T-cell (primary cell): ENCODE measurements at regions not wholly inside any gene's neighbourhood (a gene's known extent, or its start where the extent isn't known, plus 50 kb on each side); places are given as distances from the start of the nearest gene placed in this dataset.

ENCODE experiments used
- ATAC-seq, 4 experiments: fragments of 200-7000 bp in 3 of 4; fragments of 150-1000 bp in 1 of 4; cut with Tn5 transposase; replicated peaks in 1 of 4; 1 replicate in 3 of 4; 2 replicates in 1 of 4; pipeline ENCODE4 v1.10.0; 2021; ENCODE audit warnings: moderate library complexity in 3 of 4, mild to moderate bottlenecking in 2 of 4, moderate number of reproducible peaks in 1 of 4
- CTCF ChIA-PET, 2 donors: fragments of 300-600 bp; sonication (Branson Sonifier 250); formaldehyde crosslinking; loops; one replicate each; lab custom pipeline; 2022; ENCODE audit warnings: antibody characterized with exemption in 2 of 2; lab: Charles Lee
- POLR2A ChIA-PET, 2 donors: fragments of 300-600 bp; sonication (Branson Sonifier 250); formaldehyde crosslinking; loops; one replicate each; lab custom pipeline; 2022; ENCODE audit warnings: antibody characterized with exemption in 2 of 2; lab: Charles Lee
- DNase-seq, 35 experiments: peaks; one replicate each; pipeline versions ENCODE4 v3.0.0 to v3.0.0-alpha.2; 2013 to 2023
- H3K27ac ChIP-seq: one replicate; pipeline ENCODE4 v1.5.1; 2013; ENCODE audit warnings: low read length
- H3K27me3 ChIP-seq, 2 experiments: replicated peaks in 1 of 2; 1 replicate in 1 of 2; 2 replicates in 1 of 2; pipeline versions ENCODE4 v1.6.1 to v1.7.0; 2013; ENCODE audit warnings: low read length in 1 of 2, mixed read lengths in 1 of 2; ENCODE audit not compliant: control insufficient read depth in 2 of 2, insufficient read depth in 2 of 2; ENCODE audit errors: extremely low read depth in 1 of 2
- H3K36me3 ChIP-seq, 2 donors: 1 replicate in 1 of 2; 2 replicates in 1 of 2; pipeline versions ENCODE4 v1.6.1 to v1.7.0; 2013; ENCODE audit warnings: low read length in 1 of 2; ENCODE audit not compliant: control insufficient read depth in 2 of 2, insufficient read depth in 1 of 2; ENCODE audit errors: extremely low read depth in 1 of 2
- H3K4me1 ChIP-seq, 2 experiments: 1 replicate in 1 of 2; 2 replicates in 1 of 2; pipeline versions ENCODE4 v1.6.1 to v1.7.0; 2013; ENCODE audit warnings: low read length in 2 of 2, mixed read lengths in 1 of 2; ENCODE audit not compliant: insufficient read depth in 2 of 2, control insufficient read depth in 1 of 2; ENCODE audit errors: extremely low read depth in 1 of 2
- H3K4me3 ChIP-seq, 2 donors: 1 replicate in 1 of 2; 2 replicates in 1 of 2; pipeline versions ENCODE4 v1.5.1 to v1.7.0; 2013; ENCODE audit warnings: mild to moderate bottlenecking in 2 of 2, low read length in 1 of 2, moderate library complexity in 1 of 2; ENCODE audit not compliant: control insufficient read depth in 1 of 2; ENCODE audit errors: extremely low read depth in 1 of 2
- H3K9me3 ChIP-seq: 2 replicates; pipeline ENCODE4 v1.7.0; 2013
- H3K27ac Mint-ChIP-seq, 2 donors: one replicate each; pipeline ENCODE4 v1.8.0; 2020 to 2021; ENCODE audit warnings: mild to moderate bottlenecking in 2 of 2, mixed read lengths in 2 of 2
- H3K27me3 Mint-ChIP-seq, 2 donors: one replicate each; pipeline ENCODE4 v1.8.0; 2021 to 2022; ENCODE audit warnings: mixed read lengths in 2 of 2
- H3K36me3 Mint-ChIP-seq: one replicate; pipeline ENCODE4 v1.8.0; 2021; ENCODE audit warnings: mixed read lengths
- H3K4me1 Mint-ChIP-seq, 3 donors: one replicate each; pipeline ENCODE4 v1.8.0; 2020 to 2022; ENCODE audit warnings: mixed read lengths in 3 of 3, mild to moderate bottlenecking in 1 of 3
- H3K4me3 Mint-ChIP-seq, 3 donors: one replicate each; pipeline ENCODE4 v1.8.0; 2020 to 2022; ENCODE audit warnings: mild to moderate bottlenecking in 3 of 3, mixed read lengths in 3 of 3, moderate library complexity in 3 of 3
- H3K9me3 Mint-ChIP-seq, 3 donors: one replicate each; pipeline ENCODE4 v1.8.0; 2020 to 2022; ENCODE audit warnings: mixed read lengths in 3 of 3
- WGBS: methylation state at CpG from one replicate; pipeline ENCODE4 v1.1.5; 2013; ENCODE audit warnings: missing lambda C conversion rate; ENCODE audit not compliant: insufficient coverage; 5-methylcytosine and 5-hydroxymethylcytosine counted together

DNA sequence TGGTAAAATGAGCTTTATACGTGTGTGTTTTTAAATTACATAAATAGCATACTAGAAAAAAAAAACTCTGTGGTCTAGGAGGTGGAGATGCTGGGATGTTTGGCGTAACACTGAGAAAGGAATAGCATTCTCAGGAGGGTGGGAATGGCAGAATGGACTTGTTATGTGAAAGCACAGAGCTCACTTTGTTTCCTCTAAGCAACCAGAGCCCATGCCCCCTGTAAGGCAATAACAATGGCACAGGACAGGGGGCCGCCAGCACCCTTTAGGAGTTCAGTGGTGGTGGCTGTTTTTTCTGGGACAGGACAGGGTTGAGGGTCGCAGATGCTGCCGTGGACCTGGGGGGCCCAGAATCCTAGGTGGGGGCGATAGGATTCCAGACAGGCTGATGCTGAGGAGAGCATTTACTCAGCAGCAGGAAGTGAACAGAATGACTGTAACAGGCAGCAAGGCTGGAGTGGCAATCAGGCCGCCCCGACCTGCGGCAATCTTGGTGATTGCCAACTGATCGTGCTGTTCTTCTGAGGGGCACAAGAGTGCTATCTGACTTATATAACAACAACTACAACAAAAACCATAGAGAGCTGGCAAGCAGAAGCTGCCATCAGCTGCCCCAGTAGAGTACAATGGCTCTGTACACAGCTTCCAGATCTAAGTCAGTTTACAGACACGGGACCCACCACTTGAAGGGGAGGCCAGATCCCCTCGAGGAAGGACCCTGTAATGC lies 160.4 kb downstream of the UACA start:
- WGBS: 84% methylated on average over 7 of the region's 12 CpGs

DNA sequence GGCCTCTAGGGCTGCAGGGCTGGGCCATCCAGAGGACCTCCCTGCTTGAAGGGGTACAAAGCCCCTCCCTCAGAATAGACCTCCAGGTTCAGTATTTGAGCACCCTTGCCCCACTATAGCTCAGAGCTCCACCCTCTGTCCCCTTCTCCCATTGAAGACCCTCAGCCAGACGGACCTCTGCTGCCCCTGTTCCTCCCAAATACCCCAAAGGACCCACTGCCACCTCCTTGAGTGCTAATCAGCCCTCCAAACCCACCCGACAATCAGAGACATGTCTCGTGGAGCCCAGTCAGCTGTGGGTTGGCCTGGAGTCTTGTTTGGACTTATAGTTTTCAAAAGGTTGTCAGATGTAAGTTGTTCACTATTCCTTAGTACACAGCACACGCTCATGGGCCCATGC lies 161.1 kb downstream of the UACA start:
- Histone ChIP-seq H3K27ac (no peak overlapping the region), H3K4me3 (no peak overlapping the region), H3K36me3 (no peaks in the 10 kb centered on the region), H3K9me3 (no peaks in the 10 kb centered on the region), H3K4me1 (no peaks in the 10 kb centered on the region), H3K27me3 (peaks cover 0 to 13% of the 10 kb centered on the region in 2 experiments)
- H3K4me1 Mint-ChIP-seq: no peaks in the 10 kb centered on the region
- peaks cover 4 to 8% of the 10 kb centered on the region in 2 donors for H3K27me3 Mint-ChIP-seq
- 40% methylated on average over 1 of the region's 4 CpGs for WGBS
- ChIA-PET POLR2A (no interaction called here), CTCF (no interaction called here)
- H3K36me3 Mint-ChIP-seq: no peaks in the 10 kb centered on the region
- no peak overlapping the region for H3K4me3 Mint-ChIP-seq
- H3K27ac Mint-ChIP-seq: no peak overlapping the region
- DNase-seq: no peak
- no peak for ATAC-seq
- H3K9me3 Mint-ChIP-seq: peaks cover 0 to 9% (median 5%) of the 10 kb centered on the region in 3 donors

More for the DNA sequence above, 160.4 kb downstream of the UACA start:
- H3K4me3 Mint-ChIP-seq: no peak overlapping the region
- H3K36me3 Mint-ChIP-seq: no peaks in the 10 kb centered on the region
- ATAC-seq (no peak), DNase-seq (no peak)
- H3K27me3 Mint-ChIP-seq: peaks cover 4 to 8% of the 10 kb centered on the region in 2 donors
- CTCF ChIA-PET: no interaction called here
- no peak overlapping the region for H3K27ac Mint-ChIP-seq
- Histone ChIP-seq H3K4me1 (no peaks in the 10 kb centered on the region), H3K4me3 (no peak overlapping the region), H3K9me3 (no peaks in the 10 kb centered on the region), H3K27ac (no peak overlapping the region), H3K27me3 (peaks cover 0 to 13% of the 10 kb centered on the region in 2 experiments), H3K36me3 (no peaks in the 10 kb centered on the region)
- POLR2A ChIA-PET: no interaction called here
- H3K9me3 Mint-ChIP-seq: peaks cover 0 to 9% (median 5%) of the 10 kb centered on the region in 3 donors
- H3K4me1 Mint-ChIP-seq: no peaks in the 10 kb centered on the region

DNA sequence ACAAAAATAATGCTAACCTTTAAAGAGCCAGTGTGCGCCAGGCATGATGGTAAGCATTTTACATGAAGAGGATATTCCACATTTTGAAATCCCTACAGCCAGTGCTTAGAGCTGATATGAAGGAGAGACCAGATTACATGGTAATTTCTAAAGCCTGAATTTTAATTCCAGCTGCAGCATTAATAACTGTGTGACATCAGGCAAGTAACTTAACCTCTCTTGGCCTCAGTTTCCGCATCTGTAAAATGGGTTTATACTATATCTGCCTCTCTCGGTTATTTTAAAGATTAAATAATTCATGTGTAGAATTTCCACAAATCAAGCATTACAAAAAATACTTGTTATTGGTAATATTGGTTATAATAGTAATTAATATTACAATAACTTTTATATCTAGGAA lies 165.4 kb downstream of the UACA start:
- DNase-seq (no peak), ATAC-seq (no peak)
- Histone ChIP-seq H3K4me3 (no peak overlapping the region), H3K36me3 (no peaks in the 10 kb centered on the region), H3K4me1 (no peaks in the 10 kb centered on the region), H3K27ac (no peak overlapping the region), H3K27me3 (peaks cover 0 to 3% of the 10 kb centered on the region in 2 experiments), H3K9me3 (no peaks in the 10 kb centered on the region)
- no peaks in the 10 kb centered on the region for H3K4me1 Mint-ChIP-seq
- no peak overlapping the region for H3K4me3 Mint-ChIP-seq
- H3K9me3 Mint-ChIP-seq: peaks cover 12 to 25% (median 19%) of the 10 kb centered on the region in 3 donors
- POLR2A ChIA-PET: no interaction called here
- H3K36me3 Mint-ChIP-seq: peaks cover 4% of the 10 kb centered on the region
- no peak overlapping the region for H3K27ac Mint-ChIP-seq
- peaks cover 4 to 9% of the 10 kb centered on the region in 2 donors for H3K27me3 Mint-ChIP-seq
- no CpG with 5 or more reads among the region's 3 CpGs for WGBS
- CTCF ChIA-PET: no interaction called here

DNA sequence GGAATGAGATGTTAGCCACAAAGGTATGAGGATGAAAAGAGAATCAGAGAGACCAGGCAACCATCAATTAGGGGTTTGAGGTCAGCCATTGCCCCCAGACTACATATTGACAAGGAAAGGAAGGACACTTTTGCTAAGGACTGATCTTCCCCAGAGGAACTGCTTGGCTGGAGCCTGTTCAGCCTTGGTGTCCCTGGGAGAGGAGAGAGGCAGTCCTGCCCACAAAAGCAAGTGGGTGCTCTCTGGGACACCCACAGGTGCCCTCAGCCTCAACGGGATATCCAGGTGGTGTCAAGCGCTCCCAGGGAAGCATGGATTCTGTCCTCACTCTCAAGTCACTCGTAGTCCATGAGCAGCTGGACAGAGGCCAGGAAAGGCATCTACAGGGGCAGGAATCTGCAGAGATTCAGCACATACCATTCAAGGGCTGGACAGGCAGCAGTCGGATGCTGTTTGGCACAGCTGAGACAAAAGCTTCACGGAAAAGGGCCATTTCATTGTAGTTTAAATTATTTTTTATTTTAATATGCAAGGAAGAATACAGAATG lies 166.2 kb downstream of the UACA start:
- Histone ChIP-seq H3K27me3 (peaks cover 0 to 3% of the 10 kb centered on the region in 2 experiments), H3K36me3 (no peaks in the 10 kb centered on the region), H3K9me3 (no peaks in the 10 kb centered on the region), H3K4me1 (no peaks in the 10 kb centered on the region), H3K4me3 (no peak overlapping the region), H3K27ac (no peak overlapping the region)
- 89% methylated on average over 5 of the region's 5 CpGs for WGBS
- peaks cover 4% of the 10 kb centered on the region for H3K36me3 Mint-ChIP-seq
- H3K4me1 Mint-ChIP-seq: no peaks in the 10 kb centered on the region
- CTCF ChIA-PET: no interaction called here
- peaks cover 14 to 25% (median 19%) of the 10 kb centered on the region in 3 donors for H3K9me3 Mint-ChIP-seq
- ATAC-seq (no peak), DNase-seq (no peak)
- no peak overlapping the region for H3K4me3 Mint-ChIP-seq
- H3K27ac Mint-ChIP-seq: no peak overlapping the region
- peaks cover 4 to 9% of the 10 kb centered on the region in 2 donors for H3K27me3 Mint-ChIP-seq
- POLR2A ChIA-PET: no interaction called here

DNA sequence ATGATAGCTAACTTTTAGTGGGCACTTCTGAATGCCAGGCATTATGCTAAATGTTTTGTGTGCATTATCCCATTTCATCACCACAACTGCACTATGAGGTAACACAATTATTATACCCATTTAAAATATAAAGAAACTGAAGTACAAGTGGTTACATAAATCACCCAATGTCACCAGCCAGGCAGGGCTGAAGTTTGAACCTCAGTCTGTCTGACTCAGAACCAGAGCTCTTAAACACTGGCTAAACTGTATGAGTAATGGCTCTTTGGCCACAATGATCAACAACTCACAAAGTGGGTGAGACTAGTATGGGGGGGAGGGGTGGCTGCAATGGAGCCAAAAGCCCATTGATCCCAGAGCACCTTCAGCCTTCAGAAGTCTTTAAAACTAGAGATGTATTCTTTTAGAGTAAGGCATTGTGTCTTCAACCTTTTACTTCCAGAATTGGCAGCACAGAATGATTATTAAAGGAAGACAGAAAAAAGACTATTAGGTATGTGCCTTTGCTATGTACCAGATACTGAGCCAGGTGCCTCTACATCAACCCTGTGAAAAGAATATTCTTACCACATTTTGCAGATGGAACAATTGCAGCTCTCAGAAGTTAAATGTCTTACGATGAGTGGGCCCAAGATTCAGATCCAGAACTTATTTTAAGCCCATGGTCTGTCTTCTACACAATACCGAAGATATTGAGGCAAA lies 166.9 kb downstream of the UACA start:
- ChIA-PET POLR2A (no interaction called here), CTCF (interaction anchor here in 1 of 2 donors (0.6 kb wide), 1 partner anchor 638 kb away, joined by 3 read pairs; no protein-coding TSS in a partner anchor)
- WGBS: 83% methylated on average over 1 of the region's 2 CpGs
- no peak overlapping the region for H3K27ac Mint-ChIP-seq
- peaks cover 4% of the 10 kb centered on the region for H3K36me3 Mint-ChIP-seq
- H3K9me3 Mint-ChIP-seq: peaks cover 14 to 25% (median 22%) of the 10 kb centered on the region in 3 donors
- H3K27me3 Mint-ChIP-seq: peaks cover 4 to 10% of the 10 kb centered on the region in 2 donors
- no peak for ATAC-seq
- Histone ChIP-seq H3K4me3 (no peak overlapping the region), H3K9me3 (no peaks in the 10 kb centered on the region), H3K27me3 (peaks cover 0 to 3% of the 10 kb centered on the region in 2 experiments), H3K36me3 (no peaks in the 10 kb centered on the region), H3K27ac (no peak overlapping the region), H3K4me1 (no peaks in the 10 kb centered on the region)
- no peak for DNase-seq
- H3K4me3 Mint-ChIP-seq: no peak overlapping the region
- H3K4me1 Mint-ChIP-seq: no peaks in the 10 kb centered on the region

DNA sequence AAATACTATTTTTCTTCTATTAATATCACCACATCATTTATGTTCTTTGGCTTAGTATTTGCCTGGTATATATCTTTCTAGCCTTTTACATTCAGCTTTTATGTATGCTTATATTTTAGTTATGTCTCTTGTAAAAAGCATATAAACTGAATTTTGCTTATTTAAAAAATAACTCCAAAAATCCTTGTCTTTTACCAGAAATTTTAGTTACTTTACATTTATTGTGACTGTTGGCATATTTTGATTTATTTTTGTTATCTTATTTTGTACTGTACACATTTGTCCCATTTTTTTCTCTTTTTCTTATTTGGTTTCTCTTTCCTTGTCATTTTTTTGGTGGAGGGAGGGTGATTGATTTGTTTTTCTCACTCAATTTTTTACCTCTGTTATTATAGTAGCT lies 169.6 kb downstream of the UACA start:
- no peak overlapping the region for H3K4me3 Mint-ChIP-seq

More for the DNA sequence above, 169.6 kb downstream of the UACA start:
- Histone ChIP-seq H3K4me1 (no peaks in the 10 kb centered on the region), H3K9me3 (no peaks in the 10 kb centered on the region), H3K27me3 (peaks cover 0 to 3% of the 10 kb centered on the region in 2 experiments), H3K27ac (no peak overlapping the region), H3K36me3 (no peaks in the 10 kb centered on the region), H3K4me3 (no peak overlapping the region)
- CTCF ChIA-PET: interaction anchor here in 1 of 2 donors (0.6 kb wide), 1 partner anchor 1121 kb away, joined by 5 read pairs; no protein-coding TSS in a partner anchor
- Mint-ChIP-seq H3K9me3 (peaks cover 14 to 16% (median 16%) of the 10 kb centered on the region in 3 donors), H3K36me3 (peaks cover 4% of the 10 kb centered on the region), H3K4me1 (no peaks in the 10 kb centered on the region), H3K27me3 (peaks cover 4 to 20% of the 10 kb centered on the region in 2 donors), H3K27ac (no peak overlapping the region)
- DNase-seq (no peak), ATAC-seq (no peak)
- POLR2A ChIA-PET: no interaction called here
